Osteocyte (in vitro differentiated cells): ENCODE measurements at regions not wholly inside any gene's neighbourhood (a gene's known extent, or its start where the extent isn't known, plus 50 kb on each side); places are given as distances from the start of the nearest gene placed in this dataset.

ENCODE experiments used
- DNase-seq: peaks from one replicate; pipeline ENCODE4 v3.0.0; 2021; ENCODE audit warnings: mixed read lengths; ENCODE audit not compliant: unreplicated experiment; ENCODE audit errors: extremely low spot score
- H3K27ac Mint-ChIP-seq: one replicate; pipeline ENCODE4 v1.8.0; 2021; ENCODE audit warnings: mild to moderate bottlenecking, mixed read lengths; ENCODE audit not compliant: unreplicated experiment
- H3K27me3 Mint-ChIP-seq: one replicate; pipeline ENCODE4 v1.8.0; 2021; ENCODE audit warnings: mixed read lengths; ENCODE audit not compliant: unreplicated experiment
- H3K36me3 Mint-ChIP-seq: one replicate; pipeline ENCODE4 v1.8.0; 2021; ENCODE audit warnings: mixed read lengths; ENCODE audit not compliant: unreplicated experiment
- H3K4me1 Mint-ChIP-seq: one replicate; pipeline ENCODE4 v1.8.0; 2021; ENCODE audit warnings: mixed read lengths; ENCODE audit not compliant: unreplicated experiment
- H3K4me3 Mint-ChIP-seq: one replicate; pipeline ENCODE4 v1.8.0; 2021; ENCODE audit warnings: mild to moderate bottlenecking, moderate library complexity, mixed read lengths; ENCODE audit not compliant: unreplicated experiment
- H3K9me3 Mint-ChIP-seq: one replicate; pipeline ENCODE4 v1.8.0; 2021; ENCODE audit warnings: mixed read lengths; ENCODE audit not compliant: unreplicated experiment
- CTCF ChIP-seq: fragments of 200-600 bp; sonication (generic); IDR thresholded peaks from 2 replicates; pipeline ENCODE4 v1.5.0; 2021; ENCODE audit warnings: antibody characterized with exemption, mild to moderate bottlenecking, moderate library complexity

GRCh38 chr22:27226666-27227065 lies 569.3 kb downstream of the MIAT start:
- H3K27me3 Mint-ChIP-seq: no peaks in the 10 kb centered on the region
- DNase-seq: no peak
- H3K27ac Mint-ChIP-seq: no peak overlapping the region
- peaks cover 3% of the 10 kb centered on the region for H3K4me1 Mint-ChIP-seq
- TF ChIP-seq CTCF: no peak
- peaks cover 5% of the 10 kb centered on the region for H3K36me3 Mint-ChIP-seq
- H3K9me3 Mint-ChIP-seq: peaks cover 17% of the 10 kb centered on the region
- no peak overlapping the region for H3K4me3 Mint-ChIP-seq

GRCh38 chr22:27228771-27229170 lies 571.4 kb downstream of the MIAT start:
- peaks cover 17% of the 10 kb centered on the region for H3K9me3 Mint-ChIP-seq
- no peaks in the 10 kb centered on the region for H3K27me3 Mint-ChIP-seq
- TF ChIP-seq CTCF: no peak
- H3K36me3 Mint-ChIP-seq: peaks cover 5% of the 10 kb centered on the region
- H3K27ac Mint-ChIP-seq: no peak overlapping the region
- DNase-seq: no peak
- no peak overlapping the region for H3K4me3 Mint-ChIP-seq
- H3K4me1 Mint-ChIP-seq: peaks cover 6% of the 10 kb centered on the region

- no peak overlapping the region for H3K4me3 Mint-ChIP-seq
- peaks cover 17% of the 10 kb centered on the region for H3K9me3 Mint-ChIP-seq
- H3K36me3 Mint-ChIP-seq: peaks cover 8% of the 10 kb centered on the region
- no peak for TF ChIP-seq CTCF
- no peak for DNase-seq
- H3K4me1 Mint-ChIP-seq: peaks cover 8% of the 10 kb centered on the region
- no peak overlapping the region for H3K27ac Mint-ChIP-seq
- H3K27me3 Mint-ChIP-seq: no peaks in the 10 kb centered on the region
Observed at GRCh38 chr22:27230189-27230588, 571.4 kb downstream of the MN1 start.

GRCh38 chr22:27231266-27231665 lies 570.3 kb downstream of the MN1 start:
- Mint-ChIP-seq H3K4me3 (no peak overlapping the region), H3K27me3 (no peaks in the 10 kb centered on the region), H3K36me3 (peaks cover 8% of the 10 kb centered on the region), H3K27ac (no peak overlapping the region), H3K9me3 (peaks cover 17% of the 10 kb centered on the region), H3K4me1 (peaks cover 17% of the 10 kb centered on the region)
- no peak for TF ChIP-seq CTCF
- DNase-seq: no peak

GRCh38 chr22:27232077-27232476 lies 569.5 kb downstream of the MN1 start:
- H3K27me3 Mint-ChIP-seq: no peaks in the 10 kb centered on the region
- no peak overlapping the region for H3K27ac Mint-ChIP-seq
- H3K4me1 Mint-ChIP-seq: peaks cover 26% of the 10 kb centered on the region
- no peak for DNase-seq
- H3K9me3 Mint-ChIP-seq: peaks cover 17% of the 10 kb centered on the region
- peaks cover 8% of the 10 kb centered on the region for H3K36me3 Mint-ChIP-seq
- H3K4me3 Mint-ChIP-seq: no peak overlapping the region
- TF ChIP-seq CTCF: no peak
